ENCODE measurements at regions not wholly inside any gene's neighbourhood (a gene's known extent, or its start where the extent isn't known, plus 50 kb on each side); places are given as distances from the start of the nearest gene placed in this dataset.
A peak's percentile ranks its signal among the peaks of the same experiment; 100 is the strongest.

- DNase-seq (no peak), ATAC-seq (no peak)
- WGBS, 3 donors: 81 to 92% (median 86%) methylated on average over 3 of the region's 3 CpGs
- TF ChIP-seq, protein P1, sequence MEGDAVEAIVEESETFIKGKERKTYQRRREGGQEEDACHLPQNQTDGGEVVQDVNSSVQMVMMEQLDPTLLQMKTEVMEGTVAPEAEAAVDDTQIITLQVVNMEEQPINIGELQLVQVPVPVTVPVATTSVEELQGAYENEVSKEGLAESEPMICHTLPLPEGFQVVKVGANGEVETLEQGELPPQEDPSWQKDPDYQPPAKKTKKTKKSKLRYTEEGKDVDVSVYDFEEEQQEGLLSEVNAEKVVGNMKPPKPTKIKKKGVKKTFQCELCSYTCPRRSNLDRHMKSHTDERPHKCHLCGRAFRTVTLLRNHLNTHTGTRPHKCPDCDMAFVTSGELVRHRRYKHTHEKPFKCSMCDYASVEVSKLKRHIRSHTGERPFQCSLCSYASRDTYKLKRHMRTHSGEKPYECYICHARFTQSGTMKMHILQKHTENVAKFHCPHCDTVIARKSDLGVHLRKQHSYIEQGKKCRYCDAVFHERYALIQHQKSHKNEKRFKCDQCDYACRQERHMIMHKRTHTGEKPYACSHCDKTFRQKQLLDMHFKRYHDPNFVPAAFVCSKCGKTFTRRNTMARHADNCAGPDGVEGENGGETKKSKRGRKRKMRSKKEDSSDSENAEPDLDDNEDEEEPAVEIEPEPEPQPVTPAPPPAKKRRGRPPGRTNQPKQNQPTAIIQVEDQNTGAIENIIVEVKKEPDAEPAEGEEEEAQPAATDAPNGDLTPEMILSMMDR (IDR thresholded peaks at IDR 0.05): no peak
- intact Hi-C loops (cut with DNase I): no loop called here
- Histone ChIP-seq H3K27ac (no peak overlapping the region), H3K27me3 (ENCODE audit: insufficient read depth in 3 of 3, low read length in 2 of 3) (no peaks in the 10 kb centered on the region), H3K9me3 (no peaks in the 10 kb centered on the region), H3K36me3 (ENCODE audit: insufficient read depth in 1 of 2, low read depth in 1 of 2) (no peaks in the 10 kb centered on the region), H3K4me3 (no peak overlapping the region), H3K4me1 (no peaks in the 10 kb centered on the region)
Measured at GRCh38 chr10:33838731-33839130, 504.3 kb upstream of the NRP1 start.

DNA sequence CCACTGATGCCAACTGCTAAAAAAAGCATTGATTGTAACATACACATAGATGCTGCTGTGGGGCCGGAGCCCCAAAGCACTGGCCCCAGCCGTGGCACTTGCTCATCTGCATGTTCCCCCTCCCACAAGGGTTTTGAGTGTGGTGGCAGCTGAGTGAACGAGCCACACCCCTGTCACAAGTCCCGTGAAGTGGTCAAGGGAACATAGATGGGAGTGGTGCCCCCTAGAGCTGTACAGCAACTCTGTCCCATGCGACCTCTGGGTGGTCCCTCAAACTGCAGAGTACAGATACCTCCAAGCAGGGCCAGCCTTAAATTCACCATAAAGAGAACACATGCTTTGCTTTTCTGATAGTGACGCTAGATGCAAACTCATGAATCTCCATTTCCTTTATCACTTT is 503.3 kb upstream of the NRP1 start:
- intact Hi-C loops (cut with DNase I): no loop called here
- DNase-seq (no peak), ATAC-seq (peak in 2 of 4 donors; percentile 47 to 55)
- Histone ChIP-seq H3K4me3 (no peak overlapping the region), H3K4me1 (no peaks in the 10 kb centered on the region), H3K27me3 (ENCODE audit: insufficient read depth in 3 of 3, low read length in 2 of 3) (peaks cover 0 to 2% (median 0%) of the 10 kb centered on the region in 3 donors), H3K27ac (no peak overlapping the region), H3K36me3 (ENCODE audit: insufficient read depth in 1 of 2, low read depth in 1 of 2) (no peaks in the 10 kb centered on the region), H3K9me3 (no peaks in the 10 kb centered on the region)
- WGBS, 3 donors: 69 to 83% (median 74%) methylated on average over 6 of the region's 6 CpGs
- TF ChIP-seq, protein P1 (IDR thresholded peaks at IDR 0.05): no peak

DNA sequence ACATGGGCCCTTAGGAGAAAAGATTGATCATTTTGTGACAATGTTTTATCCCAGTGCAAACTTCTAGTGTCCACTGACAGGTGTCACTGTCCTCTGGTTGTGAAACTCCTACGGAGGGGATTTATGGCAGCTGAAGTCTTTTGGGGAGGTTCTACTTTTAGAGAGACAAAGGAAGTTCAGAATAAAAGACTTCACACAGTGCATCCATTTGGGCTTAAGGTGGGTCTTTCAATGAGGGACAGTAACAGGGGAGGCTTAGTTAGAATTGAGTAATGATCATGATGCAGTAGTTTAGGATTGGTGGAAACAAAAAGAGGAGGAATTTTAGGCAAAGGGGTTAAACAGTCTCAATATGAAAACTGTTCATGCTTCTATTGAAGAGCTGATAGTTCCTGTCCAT is 501.1 kb upstream of the NRP1 start:
- no peaks in the 10 kb centered on the region for H3K36me3 ChIP-seq (ENCODE audit: insufficient read depth in 1 of 2, low read depth in 1 of 2)
- no peaks in the 10 kb centered on the region for H3K4me1 ChIP-seq
- DNase-seq (no peak), ATAC-seq (no peak)
- WGBS, 3 donors: 45 to 70% (median 62%) methylated on average over 1 of the region's 1 CpG
- intact Hi-C loops (cut with DNase I): no loop called here
- H3K9me3 ChIP-seq: no peaks in the 10 kb centered on the region
- no peak overlapping the region for H3K27ac ChIP-seq
- no peak overlapping the region for H3K4me3 ChIP-seq
- peaks cover 0 to 2% (median 0%) of the 10 kb centered on the region in 3 donors for H3K27me3 ChIP-seq (ENCODE audit: insufficient read depth in 3 of 3, low read length in 2 of 3)
- TF ChIP-seq, protein P1 (IDR thresholded peaks at IDR 0.05): no peak

DNA sequence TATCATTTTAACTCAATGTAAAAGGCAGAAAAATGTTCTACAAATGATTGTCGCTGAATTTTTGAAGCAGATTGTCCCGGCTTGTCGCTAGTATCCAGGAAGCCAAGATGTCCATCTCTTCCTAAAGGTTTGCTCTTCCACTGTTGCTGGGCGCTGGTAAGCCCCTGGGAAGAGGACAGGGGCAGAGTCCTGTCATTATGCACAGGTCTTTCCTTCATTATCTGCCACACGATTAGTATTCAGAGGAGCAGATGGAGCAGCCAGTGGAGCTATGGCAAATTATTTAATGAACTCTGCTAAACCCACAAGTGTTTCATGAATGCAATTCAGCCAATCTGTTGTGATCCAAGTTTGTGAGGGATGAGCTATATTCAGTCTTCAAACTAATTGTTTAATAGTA is 499.1 kb upstream of the NRP1 start:
- TF ChIP-seq, protein P1 (IDR thresholded peaks at IDR 0.05): no peak
- ATAC-seq (no peak), DNase-seq (no peak)
- Histone ChIP-seq H3K4me1 (no peaks in the 10 kb centered on the region), H3K9me3 (no peaks in the 10 kb centered on the region), H3K4me3 (no peak overlapping the region), H3K27me3 (ENCODE audit: insufficient read depth in 3 of 3, low read length in 2 of 3) (peaks cover 0 to 2% (median 0%) of the 10 kb centered on the region in 3 donors), H3K36me3 (ENCODE audit: insufficient read depth in 1 of 2, low read depth in 1 of 2) (no peaks in the 10 kb centered on the region), H3K27ac (no peak overlapping the region)
- intact Hi-C loops (cut with DNase I): no loop called here
- 89 to 91% (median 90%) methylated on average over 5 of the region's 5 CpGs for WGBS, 3 donors

DNA sequence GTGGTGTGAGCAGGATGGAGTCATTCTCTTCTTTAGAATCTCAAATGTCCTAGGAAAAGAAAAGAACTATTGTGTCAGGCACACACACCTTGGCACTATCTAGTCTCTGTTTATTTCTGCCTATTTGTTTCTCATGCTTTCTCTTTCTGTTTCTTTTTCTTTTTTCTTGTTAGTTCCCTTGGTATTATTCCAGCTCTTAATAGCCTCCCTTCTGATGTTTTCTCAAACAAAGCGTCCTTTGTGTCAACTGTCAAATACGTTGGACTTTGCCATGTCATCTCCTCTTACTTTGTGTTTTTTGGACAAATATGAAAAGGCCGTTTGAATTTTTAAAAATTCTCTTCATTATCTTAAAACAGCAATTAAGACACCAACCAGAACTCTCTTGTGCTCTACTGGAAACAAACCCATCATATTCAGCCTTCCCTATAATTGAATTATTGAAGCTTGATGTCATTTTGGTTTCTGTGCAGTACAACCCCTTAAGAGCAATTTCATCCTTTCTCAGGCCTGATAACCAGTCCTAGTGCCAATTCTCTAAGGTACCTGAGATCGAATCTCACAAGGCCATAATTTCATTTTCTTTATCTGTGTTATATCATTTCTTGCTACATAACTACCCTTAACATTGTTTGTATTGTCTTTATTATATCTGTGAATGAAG is 497.8 kb upstream of the NRP1 start:
- ATAC-seq (no peak), DNase-seq (no peak)
- no peak overlapping the region for H3K4me3 ChIP-seq
- H3K27me3 ChIP-seq (ENCODE audit: insufficient read depth in 3 of 3, low read length in 2 of 3): peaks cover 0 to 2% (median 0%) of the 10 kb centered on the region in 3 donors
- 45 to 66% (median 53%) methylated on average over 4 of the region's 4 CpGs for WGBS, 3 donors
- no peaks in the 10 kb centered on the region for H3K9me3 ChIP-seq
- no peak overlapping the region for H3K27ac ChIP-seq
- H3K4me1 ChIP-seq: no peaks in the 10 kb centered on the region
- no peaks in the 10 kb centered on the region for H3K36me3 ChIP-seq (ENCODE audit: insufficient read depth in 1 of 2, low read depth in 1 of 2)
- TF ChIP-seq, protein P1 (IDR thresholded peaks at IDR 0.05): no peak
- intact Hi-C loops (cut with DNase I): no loop called here

All from psoas muscle (tissue), 7 donors.